ENCODE measurements at regions not wholly inside any gene's neighbourhood (a gene's known extent, or its start where the extent isn't known, plus 50 kb on each side); places are given as distances from the start of the nearest gene placed in this dataset.
"Not testable (repeated sequence)": the region's sequence is repeated elsewhere in the genome, so short reads cannot be mapped to it uniquely, and the experiment has no call there.

- Mint-ChIP-seq H3K4me3 (no peak overlapping the region), H3K27ac (no peak overlapping the region), H3K4me1 (no peaks in the 10 kb centered on the region), H3K36me3 (ENCODE audit: low read depth) (no peaks in the 10 kb centered on the region), H3K9me3 (no peaks in the 10 kb centered on the region), H3K27me3 (ENCODE audit: low read depth) (no peaks in the 10 kb centered on the region)
- TF ChIP-seq CTCF (IDR thresholded peaks at IDR 0.05; ENCODE audit: unreplicated experiment in 3 of 3): no peak
Measured at GRCh38 chr16:6698548-6698947, 634.1 kb upstream of the RBFOX1 start.

GRCh38 chr16:6695666-6696065 lies 637.0 kb upstream of the RBFOX1 start:
- H3K36me3 Mint-ChIP-seq (ENCODE audit: low read depth): no peaks in the 10 kb centered on the region
- H3K27me3 Mint-ChIP-seq (ENCODE audit: low read depth): no peaks in the 10 kb centered on the region
- H3K4me1 Mint-ChIP-seq: no peaks in the 10 kb centered on the region
- TF ChIP-seq CTCF (IDR thresholded peaks at IDR 0.05; ENCODE audit: unreplicated experiment in 3 of 3): no peak
- H3K9me3 Mint-ChIP-seq: no peaks in the 10 kb centered on the region
- H3K4me3 Mint-ChIP-seq: no peak overlapping the region
- H3K27ac Mint-ChIP-seq: no peak overlapping the region

- H3K9me3 Mint-ChIP-seq: no peaks in the 10 kb centered on the region
- TF ChIP-seq CTCF (IDR thresholded peaks at IDR 0.05; ENCODE audit: unreplicated experiment in 3 of 3): no peak
- no peak overlapping the region for H3K27ac Mint-ChIP-seq
- H3K27me3 Mint-ChIP-seq (ENCODE audit: low read depth): no peaks in the 10 kb centered on the region
- no peaks in the 10 kb centered on the region for H3K4me1 Mint-ChIP-seq
- no peaks in the 10 kb centered on the region for H3K36me3 Mint-ChIP-seq (ENCODE audit: low read depth)
- H3K4me3 Mint-ChIP-seq: no peak overlapping the region
Measured at GRCh38 chr16:6694636-6695035, 638.0 kb upstream of the RBFOX1 start.

GRCh38 chr16:6693418-6693817 lies 639.2 kb upstream of the RBFOX1 start:
- H3K4me3 Mint-ChIP-seq; H3K36me3 Mint-ChIP-seq (ENCODE audit: low read depth); H3K27ac Mint-ChIP-seq; H3K27me3 Mint-ChIP-seq (ENCODE audit: low read depth); H3K9me3 Mint-ChIP-seq; H3K4me1 Mint-ChIP-seq: not testable (repeated sequence)

- no peak for TF ChIP-seq CTCF (IDR thresholded peaks at IDR 0.05; ENCODE audit: unreplicated experiment in 3 of 3)
- no peak overlapping the region for H3K4me3 Mint-ChIP-seq
- H3K27ac Mint-ChIP-seq: no peak overlapping the region
- H3K36me3 Mint-ChIP-seq (ENCODE audit: low read depth): no peaks in the 10 kb centered on the region
- H3K27me3 Mint-ChIP-seq (ENCODE audit: low read depth): no peaks in the 10 kb centered on the region
- no peaks in the 10 kb centered on the region for H3K4me1 Mint-ChIP-seq
- no peaks in the 10 kb centered on the region for H3K9me3 Mint-ChIP-seq
Measured at GRCh38 chr16:6692874-6693273, 639.8 kb upstream of the RBFOX1 start.

- TF ChIP-seq CTCF (IDR thresholded peaks at IDR 0.05; ENCODE audit: unreplicated experiment in 3 of 3): no peak
- no peaks in the 10 kb centered on the region for H3K36me3 Mint-ChIP-seq (ENCODE audit: low read depth)
- no peak overlapping the region for H3K4me3 Mint-ChIP-seq
- no peak overlapping the region for H3K27ac Mint-ChIP-seq
- H3K4me1 Mint-ChIP-seq: no peaks in the 10 kb centered on the region
- H3K27me3 Mint-ChIP-seq (ENCODE audit: low read depth): no peaks in the 10 kb centered on the region
- H3K9me3 Mint-ChIP-seq: no peaks in the 10 kb centered on the region
Measured at GRCh38 chr16:6690741-6691140, 641.9 kb upstream of the RBFOX1 start.

GRCh38 chr16:6689643-6690042 lies 643.0 kb upstream of the RBFOX1 start:
- no peak overlapping the region for H3K4me3 Mint-ChIP-seq
- H3K4me1 Mint-ChIP-seq: no peaks in the 10 kb centered on the region
- H3K36me3 Mint-ChIP-seq (ENCODE audit: low read depth): no peaks in the 10 kb centered on the region
- no peaks in the 10 kb centered on the region for H3K27me3 Mint-ChIP-seq (ENCODE audit: low read depth)
- no peak overlapping the region for H3K27ac Mint-ChIP-seq
- H3K9me3 Mint-ChIP-seq: no peaks in the 10 kb centered on the region
- TF ChIP-seq CTCF (IDR thresholded peaks at IDR 0.05; ENCODE audit: unreplicated experiment in 3 of 3): no peak

Measured in nephron (organoid).